K562 (cell line): ENCODE measurements at regions not wholly inside any gene's neighbourhood (a gene's known extent, or its start where the extent isn't known, plus 50 kb on each side); places are given as distances from the start of the nearest gene placed in this dataset.

Source experiments
- ATAC-seq: fragments of 200-7000 bp; cut with Tn5 transposase; 3 replicates; pipeline ENCODE4 v1.9.1; 2020; ENCODE audit warnings: moderate library complexity
- BruUV-seq: library from RNA; stranded (reverse); fragments of 400-500 nt; replicated peaks from 2 replicates; lab custom pipeline; 2021; lab: Mats Ljungman, UMichigan
- CTCF ChIA-PET: fragments of 300-600 bp; formaldehyde crosslinking; extraction: SDS; loops from one replicate; lab custom pipeline; 2021; ENCODE audit warnings: low intra/inter-chr PET ratio; lab: Yijun Ruan, JAX
- POLR2A ChIA-PET: fragments of 300-600, 350-650 bp; sonication (Branson Sonifier 250); formaldehyde crosslinking; extraction: SDS; loops from one replicate; lab custom pipeline; 2021; ENCODE audit warnings: antibody characterized with exemption, inconsistent platforms; lab: Yijun Ruan, JAX
- DNase-seq, 4 experiments: peaks; one replicate each; pipeline versions ENCODE4 v3.0.0 to v3.0.0-alpha.2; 2011 to 2018; ENCODE audit warnings: low spot score in 3 of 4, mixed read lengths in 3 of 4; ENCODE audit errors: extremely low read depth in 1 of 4
- FAIRE-seq: peaks from 2 replicates; lab custom pipeline; 2011; peaks lifted over from hg19 to GRCh38; lab: Jason Lieb, UNC
- H2AFZ ChIP-seq: 2 replicates; pipeline ENCODE4 v1.6.0; 2011; ENCODE audit warnings: low read depth, low read length, control low read depth, inconsistent platforms
- H3K27ac ChIP-seq: fragments of 200-600 bp; 3 replicates; pipeline ENCODE4 v1.8.0; 2011; ENCODE audit warnings: low read depth, mild to moderate bottlenecking, control low read depth, inconsistent platforms, low read length, moderate library complexity, mixed read lengths; ENCODE audit errors: extremely low read depth
- H3K27me3 ChIP-seq, 2 experiments: fragments of 300-600 bp in 1 of 2; 2 replicates in 1 of 2; 3 replicates in 1 of 2; pipeline versions ENCODE4 v1.6.0 to v1.8.0; 2011; ENCODE audit warnings: inconsistent platforms in 2 of 2, low read length in 2 of 2, mild to moderate bottlenecking in 1 of 2, mixed read lengths in 1 of 2, moderate library complexity in 1 of 2; ENCODE audit not compliant: control insufficient read depth in 2 of 2, insufficient read depth in 2 of 2
- H3K36me3 ChIP-seq: fragments of 300-600 bp; 3 replicates; pipeline ENCODE4 v1.8.0; 2011; ENCODE audit warnings: mild to moderate bottlenecking, low read length, inconsistent platforms; ENCODE audit not compliant: control insufficient read depth, insufficient read depth
- H3K4me1 ChIP-seq, 2 experiments: fragments of 200-600 bp in 1 of 2; replicated peaks in 1 of 2; 2 replicates in 1 of 2; 3 replicates in 1 of 2; pipeline versions ENCODE4 v1.5.1 to v1.8.0; 2011; ENCODE audit warnings: inconsistent platforms in 2 of 2, low read length in 2 of 2, mild to moderate bottlenecking in 1 of 2, mixed read lengths in 1 of 2, moderate library complexity in 1 of 2; ENCODE audit not compliant: control insufficient read depth in 2 of 2, insufficient read depth in 2 of 2
- H3K4me2 ChIP-seq: 2 replicates; pipeline ENCODE4 v1.6.1; 2011; ENCODE audit warnings: low read length, control low read depth, inconsistent platforms, mixed read lengths; ENCODE audit not compliant: insufficient read depth
- H3K4me3 ChIP-seq: fragments of 200-600 bp; sonication (generic), shearing (Covaris generic); 2 replicates; pipeline ENCODE4 v1.5.1; 2016; ENCODE audit warnings: control low read depth, inconsistent platforms
- H3K79me2 ChIP-seq: fragments of 200-600 bp; 3 replicates; pipeline ENCODE4 v1.8.0; 2011; ENCODE audit warnings: low read length, inconsistent platforms; ENCODE audit not compliant: control insufficient read depth, insufficient read depth
- H3K9ac ChIP-seq, 2 experiments: 2 replicates each; pipeline versions ENCODE4 v1.6.0 to v1.6.1; 2011; ENCODE audit warnings: low read depth in 2 of 2, low read length in 2 of 2, control low read depth in 1 of 2, inconsistent platforms in 1 of 2, mild to moderate bottlenecking in 1 of 2, mixed read lengths in 1 of 2; ENCODE audit not compliant: insufficient read depth in 1 of 2
- H3K9me1 ChIP-seq: one replicate; pipeline ENCODE4 v1.6.0; 2011; ENCODE audit warnings: inconsistent platforms, mild to moderate bottlenecking, low read length, moderate library complexity; ENCODE audit not compliant: control insufficient read depth, insufficient read depth
- H3K9me3 ChIP-seq: replicated peaks from 2 replicates; pipeline ENCODE4 v1.5.1; 2011; ENCODE audit warnings: low read depth, low read length, inconsistent platforms; ENCODE audit not compliant: control insufficient read depth, insufficient read depth
- H4K20me1 ChIP-seq: replicated peaks from 2 replicates; pipeline ENCODE4 v1.6.1; 2011; ENCODE audit warnings: low read length, inconsistent platforms, mixed read lengths; ENCODE audit not compliant: control insufficient read depth, insufficient read depth
- ARID3B ChIP-seq: fragments of 250-450 bp; sonication (Bioruptor Pico); IDR thresholded peaks from 2 replicates; pipeline ENCODE4 v1.4.0; 2020; ENCODE audit warnings: borderline replicate concordance
- BMI1 ChIP-seq: fragments of 150-350 bp; IDR thresholded peaks from 2 replicates; pipeline ENCODE4 v1.6.1; 2014; ENCODE audit warnings: low read length
- HINFP ChIP-seq: fragments of 450-650 bp; conservative IDR thresholded peaks from 2 replicates; pipeline ENCODE4 v1.6.1; 2016; ENCODE audit warnings: missing genetic modification characterization, low read depth, mild to moderate bottlenecking, control low read depth, missing compliant biosample characterization
- HSF4 ChIP-seq: fragments of 250-450 bp; sonication (Bioruptor Pico); IDR thresholded peaks from 2 replicates; pipeline ENCODE4 v2.1.2; 2022; ENCODE audit warnings: mild to moderate bottlenecking, moderate library complexity, borderline replicate concordance
- ID3 ChIP-seq, 2 experiments: fragments of 250-450 bp in 1 of 2; fragments of 450-650 bp in 1 of 2; sonication (Bioruptor Pico) in 1 of 2; IDR thresholded peaks; 2 replicates each; pipeline versions ENCODE4 v1.6.1 to v1.8.0; 2016 to 2021; ENCODE audit warnings: mild to moderate bottlenecking in 2 of 2, moderate library complexity in 2 of 2, missing compliant biosample characterization in 1 of 2, missing genetic modification characterization in 1 of 2
- IFI16 ChIP-seq: fragments of 250-450 bp; sonication (Bioruptor Pico); IDR thresholded peaks from 2 replicates; pipeline ENCODE4 v2.1.2; 2022; ENCODE audit warnings: mild to moderate bottlenecking, inconsistent platforms
- JUN ChIP-seq, 2 experiments: sonication (generic) in 1 of 2; formaldehyde crosslinking in 1 of 2; IDR thresholded peaks; 2 replicates each; pipeline versions ENCODE4 v1.6.1 to v1.8.0; 2012 to 2022; ENCODE audit warnings: borderline replicate concordance in 2 of 2, mild to moderate bottlenecking in 2 of 2, improper control_type of control experiment in 1 of 2, low read depth in 1 of 2, low read length in 1 of 2, missing genetic modification reagents in 1 of 2
- MCM3 ChIP-seq: fragments of 450-650 bp; IDR thresholded peaks from 2 replicates; pipeline ENCODE4 v1.6.1; 2016
- MTA2 ChIP-seq: fragments of 450-650 bp; IDR thresholded peaks from 2 replicates; pipeline ENCODE4 v1.6.1; 2016; ENCODE audit warnings: low read depth
- PKNOX1 ChIP-seq: fragments of 450-650 bp; IDR thresholded peaks from 2 replicates; pipeline ENCODE4 v1.6.1; 2016
- RBM39 ChIP-seq: fragments of 200-400 bp; formaldehyde crosslinking; optimal IDR thresholded peaks from 2 replicates; pipeline ENCODE3; 2018; ENCODE audit warnings: low read depth, low read length
- RCOR1 ChIP-seq, 2 experiments: IDR thresholded peaks; 2 replicates each; pipeline ENCODE4 v1.6.1; 2012; ENCODE audit warnings: low read depth in 2 of 2, low read length in 2 of 2, borderline replicate concordance in 1 of 2, improper control_type of control experiment in 1 of 2
- SMAD2 ChIP-seq: fragments of 150-350 bp; IDR thresholded peaks from 2 replicates; pipeline ENCODE4 v1.6.1; 2014; ENCODE audit warnings: low read depth, mild to moderate bottlenecking, low read length
- SRF ChIP-seq, 2 experiments: fragments of 250-450, 450-650 bp in 1 of 2; sonication (Bioruptor Pico) in 1 of 2; sonication (generic) in 1 of 2; formaldehyde crosslinking; IDR thresholded peaks; 2 replicates each; pipeline versions ENCODE4 v1.5.0 to v1.5.1; 2020 to 2022; ENCODE audit warnings: mild to moderate bottlenecking in 1 of 2, missing genetic modification reagents in 1 of 2
- TAF1 ChIP-seq: IDR thresholded peaks from 2 replicates; pipeline ENCODE4 v1.6.1; 2011; ENCODE audit warnings: mild to moderate bottlenecking, low read length, moderate library complexity; ENCODE audit not compliant: insufficient read depth, control insufficient read depth, severe bottlenecking; ENCODE audit errors: extremely low read depth
- ZNF239 ChIP-seq: fragments of 250-450 bp; sonication (Bioruptor Pico); IDR thresholded peaks from 2 replicates; pipeline ENCODE4 v1.4.0; 2020; ENCODE audit warnings: mild to moderate bottlenecking
- ZNF668 ChIP-seq: fragments of 250-450 bp; sonication (Bioruptor Pico); IDR thresholded peaks from 2 replicates; pipeline ENCODE4 v1.8.0; 2022; ENCODE audit warnings: mild to moderate bottlenecking, inconsistent platforms
- WGBS: fragments of 100-300 bp; shearing (Covaris generic); methylation state at CpG from one replicate; pipeline ENCODE4 v1.1.6; 2016; ENCODE audit warnings: low coverage, mixed read lengths; ENCODE audit not compliant: insufficient coverage; ENCODE audit errors: missing lambda C conversion rate; 5-methylcytosine and 5-hydroxymethylcytosine counted together
- in situ Hi-C: fragments of 300-500 bp; cut with MboI; formaldehyde crosslinking; loops from 4 replicates; pipeline ENCODE4 v1.15.0; 2018; ENCODE audit warnings: inconsistent platforms, mixed read lengths
- intact Hi-C: fragments of 100-400 bp; cut with micrococcal nuclease; formaldehyde crosslinking; loops from 2 replicates; pipeline ENCODE4 v1.14.2; 2022

- Histone ChIP-seq H3K9me3 (no peaks in the 10 kb centered on the region), H3K9me1 (no peaks in the 10 kb centered on the region), H3K9ac (peak overlapping the region in 1 of 2 experiments; percentile 41; a peak in 1 of 4 replicates), H3K36me3 (no peaks in the 10 kb centered on the region), H3K27ac (peak overlapping the region; percentile 45; the same call in 2 of the 3 replicates), H4K20me1 (no peaks in the 10 kb centered on the region), H3K27me3 (peaks cover 13 to 31% of the 10 kb centered on the region in 2 experiments; a peak in 4 of 5 replicates), H3K4me2 (peak overlapping the region; percentile 60), H3K4me3 (no peak overlapping the region), H3K4me1 (peaks cover 18 to 34% of the 10 kb centered on the region in 2 experiments; a peak in 4 of 5 replicates), H2AFZ (peak overlapping the region; percentile 90), H3K79me2 (no peaks in the 10 kb centered on the region)
- intact Hi-C loops (no loop called here), in situ Hi-C loops (no loop called here)
- no TSS peak for BruUV-seq
- WGBS, result 10% methylated on average over 9 of the region's 10 CpGs
- FAIRE-seq (peak; percentile 99), DNase-seq (peak; percentile 86 to 92 (median 88)), ATAC-seq (peak; percentile 98)
- ChIA-PET POLR2A (interaction anchor here (0.8 kb wide), 1 partner anchor 11 kb away, joined by 5 read pairs; no protein-coding TSS in a partner anchor), CTCF (no interaction called here)
- TF ChIP-seq SMAD2, result no peak
- peak in 1 of 2 experiments; percentile 57; a peak in 1 of 4 replicates for TF ChIP-seq RCOR1 (IDR thresholded peaks at IDR 0.05; ENCODE audit: borderline replicate concordance in 1 of 2, low read depth in 2 of 2, low read length in 2 of 2)
- TF ChIP-seq ZNF239, result peak; percentile 94
- no peak for TF ChIP-seq SRF (CRISPR knock-in tag; IDR thresholded peaks at IDR 0.05)
- no peak for TF ChIP-seq BMI1
- TF ChIP-seq TAF1, result no peak
- TF ChIP-seq ID3 (CRISPR knock-in tag; IDR thresholded peaks at IDR 0.05), result no peak
- TF ChIP-seq ID3 (tag; IDR thresholded peaks at IDR 0.05), result no peak
- no peak for TF ChIP-seq MCM3
- no peak for TF ChIP-seq IFI16 (CRISPR knock-in tag)
- TF ChIP-seq ARID3B (CRISPR knock-in tag), result no peak
- TF ChIP-seq PKNOX1, result peak; percentile 40; the same call in 1 of the 2 replicates
- 0 out of 2 replicates have a peak, but pooled peaks have one; percentile 38 for TF ChIP-seq JUN (IDR thresholded peaks at IDR 0.05; ENCODE audit: borderline replicate concordance, low read depth, low read length)
- TF ChIP-seq JUN (CRISPR knock-in tag; IDR thresholded peaks at IDR 0.05; ENCODE audit: borderline replicate concordance), result no peak
- TF ChIP-seq MTA2, result no peak
- no peak for TF ChIP-seq HINFP (tag)
- no peak for TF ChIP-seq HSF4
- no peak for TF ChIP-seq ZNF668
- no peak for TF ChIP-seq RBM39
Measured at GRCh38 chr2:120863661-120864320, 128.1 kb downstream of the GLI2 start.
